HG03159 (cell line): ENCODE measurements at regions not wholly inside any gene's neighbourhood (a gene's known extent, or its start where the extent isn't known, plus 50 kb on each side); places are given as distances from the start of the nearest gene placed in this dataset.
"Not testable (repeated sequence)": the region's sequence is repeated elsewhere in the genome, so short reads cannot be mapped to it uniquely, and the experiment has no call there.

Source experiments
- ATAC-seq: cut with Tn5 transposase; IDR thresholded peaks from one replicate; pipeline ENCODE4 v1.9.1; 2021; ENCODE audit warnings: mild to moderate bottlenecking, moderate library complexity; ENCODE audit not compliant: unreplicated experiment

DNA sequence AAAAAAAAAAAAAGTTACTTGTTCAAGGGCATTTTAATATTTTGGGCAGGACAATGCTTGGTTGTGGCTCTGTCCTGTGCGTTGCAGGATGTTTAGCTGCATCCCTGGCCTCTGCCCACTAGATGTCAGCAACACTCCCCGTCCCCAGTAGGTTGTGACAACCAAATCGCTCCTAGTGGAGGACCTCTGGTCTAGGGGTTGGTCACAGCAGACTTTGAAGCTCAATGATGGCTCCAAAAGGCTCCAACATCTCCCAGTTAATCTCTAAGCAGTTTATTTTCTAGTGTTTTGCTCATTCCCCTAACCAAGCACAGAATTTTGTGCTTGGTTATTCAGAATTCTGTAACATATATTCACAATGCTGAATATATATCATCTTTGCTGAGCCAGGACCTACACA lies 67.0 kb downstream of the CHRNA1 start:
- peak; percentile 97 for ATAC-seq

- ATAC-seq, result no peak
Observed at GRCh38 chr2:174694920-174695319, 69.4 kb downstream of the CHRNA1 start.

DNA sequence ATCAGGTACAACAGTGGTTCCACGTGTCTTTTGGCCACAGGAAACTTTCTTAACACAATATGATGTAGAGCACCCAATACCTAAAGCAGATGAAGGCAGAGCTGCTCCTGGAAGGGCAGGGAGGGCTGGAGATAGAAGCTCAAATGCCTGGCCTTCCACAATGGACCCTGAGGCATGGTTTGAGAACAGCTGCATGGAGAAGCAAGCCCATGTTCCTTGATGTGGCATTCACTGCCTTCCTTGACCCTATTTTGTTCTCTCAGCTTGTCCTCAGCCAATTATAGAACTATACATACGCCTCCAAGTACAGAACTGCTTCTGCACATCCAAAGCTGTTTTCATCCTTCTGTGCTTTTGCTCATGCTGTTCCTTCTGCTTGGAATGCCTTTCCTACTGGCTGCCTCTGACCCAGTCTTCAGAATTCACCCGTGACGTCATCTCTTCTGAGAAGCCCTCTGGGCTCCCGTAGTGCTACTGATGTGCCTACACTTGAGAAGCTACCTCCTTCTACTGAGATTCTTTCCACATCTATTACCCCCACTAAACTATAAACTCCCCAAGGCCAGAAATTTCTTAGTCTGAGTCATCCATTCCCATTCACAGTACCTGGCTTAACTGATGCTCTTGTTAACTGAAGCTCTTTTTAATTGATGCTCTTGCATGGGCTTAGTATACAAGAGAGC lies 69.9 kb downstream of the CHRNA1 start:
- ATAC-seq, result no peak

- ATAC-seq, result no peak
Observed at GRCh38 chr2:174693344-174693743, 70.9 kb downstream of the CHRNA1 start.

GRCh38 chr2:174692256-174692919 lies 71.9 kb downstream of the CHRNA1 start:
- no peak for ATAC-seq

DNA sequence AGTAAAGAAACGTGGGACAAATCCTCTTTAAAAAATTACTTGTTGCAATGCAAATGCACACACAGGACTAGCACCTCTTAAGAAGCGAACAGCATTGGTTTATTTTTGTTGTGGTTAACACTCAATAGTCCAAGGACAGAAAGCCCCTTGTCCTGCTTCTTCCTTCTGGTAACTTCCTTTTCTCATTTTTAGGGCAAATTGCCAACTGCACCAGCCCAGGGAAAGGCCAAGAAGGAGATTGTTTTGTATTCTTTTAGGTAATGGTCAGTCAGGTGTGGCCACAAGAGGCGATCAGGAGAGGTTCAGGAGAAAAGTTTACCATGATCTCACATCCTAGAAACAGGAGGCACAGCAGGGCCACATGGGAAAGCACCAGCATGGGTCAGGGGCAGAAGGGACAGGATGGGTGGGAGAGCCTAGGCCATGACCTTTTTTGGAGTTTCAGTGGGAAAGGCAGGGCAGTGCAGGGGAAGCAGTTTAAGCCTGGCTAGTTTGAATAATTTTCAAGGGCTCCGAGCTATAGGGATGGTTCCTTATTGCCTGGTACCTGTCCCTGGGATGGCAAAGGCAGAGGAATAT lies 73.0 kb downstream of the CHRNA1 start:
- ATAC-seq, result no peak

DNA sequence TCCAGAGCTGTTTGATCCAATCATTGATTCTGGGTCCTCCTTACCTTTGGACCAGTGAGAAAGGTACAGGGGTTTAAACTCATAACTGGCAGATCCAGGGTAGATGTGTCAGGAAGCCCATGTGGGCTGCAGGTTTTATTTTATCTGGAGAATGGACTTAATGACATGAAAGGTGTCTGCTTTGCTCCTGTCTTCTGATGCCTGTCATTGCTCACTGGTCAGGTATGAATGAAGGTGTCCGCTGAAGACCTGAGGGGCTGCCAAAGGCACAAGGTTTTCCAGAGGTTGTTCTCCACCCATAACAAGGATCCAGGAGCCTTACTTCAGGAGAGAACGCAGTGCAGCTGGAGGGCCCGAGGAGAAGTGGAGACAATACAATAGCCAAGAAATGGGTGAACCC lies 74.2 kb downstream of the CHRNA1 start:
- ATAC-seq, result no peak

DNA sequence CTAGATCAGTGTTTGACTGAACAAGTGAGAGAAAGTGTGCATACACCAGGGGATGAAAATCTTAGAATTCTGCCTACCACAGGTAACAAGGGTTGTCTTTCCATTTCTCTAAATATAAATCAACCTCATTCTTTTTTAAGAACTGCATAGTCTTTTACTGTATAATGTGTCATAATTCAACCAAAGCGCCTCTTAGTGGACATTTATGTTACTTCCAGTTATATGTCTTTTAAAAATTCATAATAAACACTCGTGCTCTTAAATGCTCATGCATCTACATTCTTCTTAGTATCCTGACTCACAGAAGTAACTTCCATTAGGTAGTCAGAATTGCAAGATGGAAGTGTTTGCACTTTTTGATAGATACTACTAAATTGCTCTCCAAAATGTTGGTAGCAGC lies 76.2 kb downstream of the CHRNA1 start:
- ATAC-seq, result no peak

DNA sequence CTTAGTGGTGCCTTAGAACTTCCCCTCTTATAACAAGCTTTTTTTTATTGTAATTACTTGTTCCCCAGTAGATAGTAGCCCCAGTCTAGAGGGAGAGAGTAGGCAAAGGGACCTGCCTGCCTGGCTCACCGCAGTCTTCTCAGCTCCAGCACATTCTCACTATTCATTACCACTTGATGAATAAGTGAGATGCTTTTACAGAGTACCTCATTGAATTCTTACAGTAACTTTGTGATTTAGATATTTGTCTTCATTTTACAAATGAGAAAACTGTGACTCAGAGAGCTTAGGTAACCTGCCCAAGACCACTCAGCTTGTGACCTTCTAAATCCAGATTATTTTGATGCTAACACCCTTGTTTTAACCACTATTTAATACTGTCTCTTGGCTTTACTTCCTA lies 77.8 kb downstream of the CHRNA1 start:
- ATAC-seq, result no peak

GRCh38 chr2:174683392-174683759 lies 80.9 kb downstream of the CHRNA1 start:
- ATAC-seq, result no peak

DNA sequence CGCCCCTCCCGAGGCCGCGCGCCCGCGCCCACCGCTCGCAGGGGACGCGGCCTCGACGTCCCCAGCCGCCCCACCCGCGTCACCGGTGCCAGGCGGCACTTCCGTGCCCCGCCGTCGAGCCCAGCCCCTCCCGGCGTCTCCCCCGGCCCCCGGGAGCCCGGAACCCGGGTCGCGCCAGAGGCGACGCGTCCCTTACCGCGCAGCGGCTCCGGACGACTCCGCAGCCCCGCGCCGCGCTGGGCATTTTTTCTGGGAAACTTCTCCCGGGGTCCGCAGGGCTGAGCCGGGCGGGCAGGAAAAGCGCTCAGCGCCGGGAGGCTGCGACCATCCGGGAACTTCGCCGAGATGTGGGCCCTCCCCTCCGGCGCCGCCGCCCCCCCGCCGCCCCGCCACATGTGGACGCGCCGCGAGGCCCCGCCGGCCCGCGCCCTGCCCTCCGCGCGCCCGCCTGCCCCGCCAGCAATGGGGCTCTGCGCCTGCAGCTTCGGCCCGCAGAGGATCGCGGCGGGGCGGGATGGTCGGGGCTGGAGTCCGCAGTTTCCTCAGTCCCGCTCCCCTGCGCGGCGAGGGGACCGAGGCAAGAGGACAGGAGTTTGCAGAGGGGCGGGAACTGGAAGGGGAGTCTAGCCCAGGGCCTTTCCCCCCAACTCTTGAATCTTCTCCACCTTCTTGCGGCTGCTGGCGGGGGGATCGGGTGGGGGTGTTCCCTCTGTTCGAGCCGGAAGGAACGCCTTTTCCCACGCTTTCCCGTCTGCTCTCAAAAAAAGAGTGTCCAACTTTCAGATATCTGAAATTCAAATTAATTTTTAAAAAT lies 81.5 kb downstream of the CHRNA1 start:
- ATAC-seq, result peak; percentile 57

- ATAC-seq, result peak; percentile 45
Observed at GRCh38 chr2:174682007-174682577, 82.2 kb downstream of the CHRNA1 start.

DNA sequence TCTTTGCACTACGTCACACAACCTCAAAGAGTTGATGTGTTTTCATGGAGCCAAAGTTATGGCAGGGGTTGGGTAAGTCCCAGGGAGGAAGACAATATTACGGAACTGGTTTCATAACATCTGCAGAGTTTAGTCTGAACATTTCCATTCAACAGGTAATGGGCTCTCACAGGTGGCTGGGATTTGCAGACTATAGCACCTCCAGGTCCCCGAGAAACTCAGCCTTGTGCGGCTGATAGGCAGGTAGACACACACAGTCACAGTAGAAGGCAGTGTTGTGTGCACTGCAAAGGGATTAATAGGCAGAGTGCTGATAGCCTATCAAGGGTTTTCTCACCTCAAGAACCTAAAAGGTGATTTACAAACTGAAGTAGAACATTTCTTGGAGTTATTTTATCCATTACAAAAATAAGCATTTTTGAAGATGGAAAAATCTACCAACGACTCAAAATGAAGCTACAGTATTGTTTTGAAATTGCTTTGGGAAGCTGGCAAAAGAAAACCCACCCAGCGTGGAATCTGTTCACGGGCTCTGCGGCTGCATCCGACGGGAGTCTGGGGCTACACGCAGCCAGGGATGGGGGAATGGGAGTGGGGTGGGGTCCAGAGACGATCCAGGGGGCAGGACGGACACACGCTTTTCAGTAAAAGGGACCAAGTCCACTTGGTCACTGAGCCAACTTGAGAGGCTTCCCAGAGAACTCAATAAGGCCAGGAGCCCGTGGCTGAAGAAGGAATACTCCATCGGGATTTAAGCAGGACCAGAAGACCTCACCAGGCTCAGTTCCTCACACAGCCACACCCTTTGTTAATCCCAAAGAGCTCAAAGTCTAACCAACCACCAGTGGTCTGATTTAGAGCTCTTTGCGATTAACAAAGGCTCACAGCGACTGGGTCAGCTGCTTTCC lies 82.9 kb downstream of the CHRNA1 start:
- no peak for ATAC-seq

GRCh38 chr2:174680221-174680620 lies 82.6 kb upstream of the WIPF1 start:
- ATAC-seq, result no peak

- ATAC-seq, result no peak
Observed at GRCh38 chr2:174678395-174678794, 80.8 kb upstream of the WIPF1 start.

- no peak for ATAC-seq
Observed at GRCh38 chr2:174675615-174676014, 78.0 kb upstream of the WIPF1 start.

DNA sequence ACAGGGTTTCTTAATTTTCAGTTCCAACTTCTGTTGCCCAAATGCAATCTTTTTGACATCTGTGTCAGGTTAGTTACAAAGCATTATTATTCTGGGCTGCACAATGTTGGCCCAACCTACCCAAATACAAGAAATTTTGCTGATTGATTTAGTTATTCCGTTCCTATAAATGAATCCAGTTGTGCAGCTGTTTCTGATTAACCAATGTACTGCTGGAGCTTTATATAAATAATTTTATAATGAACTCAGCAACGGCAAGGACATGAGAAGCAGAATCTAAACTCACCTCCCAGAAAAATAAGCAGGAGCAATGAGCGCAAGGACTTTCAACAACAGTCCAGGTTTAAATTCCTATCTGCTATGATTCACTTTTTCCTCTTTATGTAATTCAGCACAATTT lies 76.3 kb upstream of the WIPF1 start:
- no peak for ATAC-seq

DNA sequence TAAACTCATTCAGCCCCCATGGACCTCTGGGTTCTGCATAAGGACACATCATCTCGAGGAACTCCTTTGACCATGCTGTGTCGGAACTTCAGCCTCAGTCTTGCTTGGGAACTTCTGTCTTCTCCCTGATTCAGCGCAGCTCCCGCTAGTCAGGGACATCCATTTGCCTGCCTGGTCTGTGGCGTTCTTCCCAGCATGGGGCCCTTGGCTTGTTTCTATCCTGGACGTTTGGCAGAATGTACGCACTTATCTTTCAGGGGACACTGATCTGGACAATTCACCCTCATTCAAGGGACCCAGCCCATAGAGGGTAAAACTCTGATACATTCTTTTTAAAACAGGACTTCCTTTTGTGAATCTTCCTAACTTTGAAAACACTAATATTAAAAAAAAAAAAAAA lies 75.8 kb upstream of the WIPF1 start:
- ATAC-seq, result no peak

- not testable (repeated sequence) for ATAC-seq
Observed at GRCh38 chr2:174671532-174671931, 73.9 kb upstream of the WIPF1 start.

DNA sequence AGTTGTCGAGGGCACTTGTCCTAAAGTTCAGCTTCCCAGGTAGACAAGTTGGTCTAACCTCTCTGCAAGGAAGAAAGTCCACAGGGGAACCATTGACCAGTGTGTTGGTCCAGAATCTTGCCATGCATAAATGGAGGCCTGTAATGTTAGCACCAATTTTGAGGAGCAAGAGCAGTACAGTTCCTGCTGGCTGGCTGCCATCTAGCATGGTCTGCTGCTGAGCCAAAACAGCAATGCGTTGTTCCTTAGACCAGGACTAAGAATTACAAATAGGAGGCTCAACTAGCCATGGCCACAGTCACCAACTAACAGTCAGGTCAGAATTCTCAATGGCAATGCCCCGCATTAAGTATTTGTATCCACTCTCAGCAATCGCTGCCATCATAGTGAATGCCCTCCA lies 72.8 kb upstream of the WIPF1 start:
- ATAC-seq, result no peak
